ENCODE measurements at regions not wholly inside any gene's neighbourhood (a gene's known extent, or its start where the extent isn't known, plus 50 kb on each side); places are given as distances from the start of the nearest gene placed in this dataset.

- ATAC-seq (ENCODE audit: poor library complexity) (no peak), DNase-seq (no peak)
- no peak for TF ChIP-seq CTCF (IDR thresholded peaks at IDR 0.05)
- POLR2A ChIA-PET, result interaction anchor here (0.6 kb wide), 1 partner anchor 548 kb away, joined by 3 read pairs; no protein-coding TSS in a partner anchor
- Histone ChIP-seq H3K36me3 (ENCODE audit: insufficient read depth, low read length) (no peaks in the 10 kb centered on the region), H3K9me3 (ENCODE audit: control insufficient read depth in 1 of 2, insufficient read depth in 1 of 2, low read length in 2 of 2) (peaks cover 0 to 16% of the 10 kb centered on the region in 2 experiments), H3K4me3 (ENCODE audit: low read length) (no peak overlapping the region), H3K27ac (ENCODE audit: low read depth in 1 of 2, low read length in 2 of 2) (no peak overlapping the region), H3K27me3 (ENCODE audit: control insufficient read depth in 1 of 2, insufficient read depth in 2 of 2, low read length in 2 of 2) (peaks cover 0 to 6% of the 10 kb centered on the region in 2 experiments), H3K4me1 (ENCODE audit: insufficient read depth, low read length) (no peaks in the 10 kb centered on the region)
- Mint-ChIP-seq H3K4me1 (ENCODE audit: low read depth) (no peaks in the 10 kb centered on the region), H3K36me3 (ENCODE audit: low read depth) (no peaks in the 10 kb centered on the region), H3K27me3 (peaks cover 27% of the 10 kb centered on the region), H3K9me3 (peaks cover 7% of the 10 kb centered on the region), H3K4me3 (no peak overlapping the region), H3K27ac (no peak overlapping the region)
- CTCF ChIA-PET, result no interaction called here
- intact Hi-C loops (cut with DNase I, micrococcal nuclease), result no loop called here
These were observed 56.5 kb upstream of the CCDC28A start for GRCh38 chr6:138716971-138717665.

GRCh38 chr6:138719011-138719635 is 54.4 kb upstream of the CCDC28A start:
- no peak for ATAC-seq (ENCODE audit: poor library complexity)
- POLR2A ChIA-PET, result interaction anchor here (0.6 kb wide), 1 partner anchor 46 kb away, joined by 3 read pairs; no protein-coding TSS in a partner anchor
- H3K9me3 Mint-ChIP-seq, result peaks cover 3% of the 10 kb centered on the region

GRCh38 chr6:138719744-138720143 is 53.8 kb upstream of the CCDC28A start:
- DNase-seq, result no peak
- ATAC-seq (ENCODE audit: poor library complexity), result no peak
- intact Hi-C loops (cut with DNase I, micrococcal nuclease), result no loop called here
- no peaks in the 10 kb centered on the region for H3K27me3 ChIP-seq (ENCODE audit: control insufficient read depth in 1 of 2, insufficient read depth in 2 of 2, low read length in 2 of 2)
- ChIA-PET CTCF (no interaction called here), POLR2A (no interaction called here)
- H3K4me3 ChIP-seq (ENCODE audit: low read length), result no peak overlapping the region
- no peaks in the 10 kb centered on the region for H3K4me1 Mint-ChIP-seq (ENCODE audit: low read depth)
- no peaks in the 10 kb centered on the region for H3K36me3 ChIP-seq (ENCODE audit: insufficient read depth, low read length)
- no peaks in the 10 kb centered on the region for H3K9me3 Mint-ChIP-seq
- no peaks in the 10 kb centered on the region for H3K36me3 Mint-ChIP-seq (ENCODE audit: low read depth)
- peaks cover 13% of the 10 kb centered on the region for H3K27me3 Mint-ChIP-seq
- no peak overlapping the region for H3K27ac Mint-ChIP-seq
- no peak for TF ChIP-seq CTCF (IDR thresholded peaks at IDR 0.05)
- H3K27ac ChIP-seq (ENCODE audit: low read depth in 1 of 2, low read length in 2 of 2), result no peak overlapping the region
- no peak overlapping the region for H3K4me3 Mint-ChIP-seq
- H3K9me3 ChIP-seq (ENCODE audit: control insufficient read depth in 1 of 2, insufficient read depth in 1 of 2, low read length in 2 of 2), result peaks cover 0 to 5% of the 10 kb centered on the region in 2 experiments
- H3K4me1 ChIP-seq (ENCODE audit: insufficient read depth, low read length), result no peaks in the 10 kb centered on the region

More at GRCh38 chr6:138719011-138719635, 54.4 kb upstream of the CCDC28A start:
- H3K36me3 ChIP-seq (ENCODE audit: insufficient read depth, low read length), result no peaks in the 10 kb centered on the region
- DNase-seq, result no peak
- peaks cover 14% of the 10 kb centered on the region for H3K27me3 Mint-ChIP-seq
- intact Hi-C loops (cut with DNase I, micrococcal nuclease), result no loop called here
- peaks cover 0 to 12% of the 10 kb centered on the region in 2 experiments for H3K9me3 ChIP-seq (ENCODE audit: control insufficient read depth in 1 of 2, insufficient read depth in 1 of 2, low read length in 2 of 2)
- H3K4me1 ChIP-seq (ENCODE audit: insufficient read depth, low read length), result no peaks in the 10 kb centered on the region
- no peak overlapping the region for H3K4me3 ChIP-seq (ENCODE audit: low read length)
- H3K36me3 Mint-ChIP-seq (ENCODE audit: low read depth), result no peaks in the 10 kb centered on the region
- H3K27me3 ChIP-seq (ENCODE audit: control insufficient read depth in 1 of 2, insufficient read depth in 2 of 2, low read length in 2 of 2), result no peaks in the 10 kb centered on the region
- H3K27ac Mint-ChIP-seq, result no peak overlapping the region
- CTCF ChIA-PET, result no interaction called here
- no peaks in the 10 kb centered on the region for H3K4me1 Mint-ChIP-seq (ENCODE audit: low read depth)
- H3K27ac ChIP-seq (ENCODE audit: low read depth in 1 of 2, low read length in 2 of 2), result no peak overlapping the region
- no peak overlapping the region for H3K4me3 Mint-ChIP-seq
- TF ChIP-seq CTCF (IDR thresholded peaks at IDR 0.05), result no peak

Data from CD4-positive, alpha-beta T cell (primary cell).